OCI-LY7 (cell line): ENCODE measurements at regions not wholly inside any gene's neighbourhood (a gene's known extent, or its start where the extent isn't known, plus 50 kb on each side); places are given as distances from the start of the nearest gene placed in this dataset.

ENCODE experiments used
- BruUV-seq: library from RNA; stranded (reverse); fragments of 400-500 nt; replicated peaks from 2 replicates; lab custom pipeline; 2021; lab: Mats Ljungman, UMichigan
- CTCF ChIA-PET: fragments of 300-600 bp; sonication (Branson Sonifier 250); formaldehyde crosslinking; loops from one replicate; lab custom pipeline; 2022; ENCODE audit warnings: antibody characterized with exemption; ENCODE audit not compliant: unreplicated experiment; lab: Charles Lee
- POLR2A ChIA-PET: fragments of 300-600 bp; sonication (Branson Sonifier 250); formaldehyde crosslinking; loops from one replicate; lab custom pipeline; 2022; ENCODE audit warnings: antibody characterized with exemption; lab: Charles Lee
- DNase-seq: peaks from one replicate; pipeline ENCODE4 v3.0.0-alpha.2; 2015; ENCODE audit warnings: low spot score
- H2AFZ ChIP-seq: fragments of 200-600 bp; sonication (generic), shearing (Covaris generic); 2 replicates; pipeline ENCODE4 v1.6.1; 2014; ENCODE audit warnings: mild to moderate bottlenecking, antibody characterized with exemption, low read length, moderate library complexity
- H3K27ac ChIP-seq: fragments of 200-600 bp; sonication (generic); 2 replicates; pipeline ENCODE4 v1.5.1; 2014; ENCODE audit warnings: mixed run types, low read depth, mild to moderate bottlenecking, moderate library complexity, low read length, inconsistent platforms; ENCODE audit not compliant: poor library complexity, severe bottlenecking
- H3K36me3 ChIP-seq: fragments of 200-600 bp; sonication (generic); 2 replicates; pipeline ENCODE4 v1.6.1; 2014; ENCODE audit warnings: mild to moderate bottlenecking, antibody characterized with exemption, low read length, moderate library complexity, mixed read lengths; ENCODE audit not compliant: insufficient read depth
- H3K4me1 ChIP-seq: fragments of 200-600 bp; sonication (generic); 2 replicates; pipeline ENCODE4 v1.5.1; 2014; ENCODE audit warnings: mild to moderate bottlenecking, low read length; ENCODE audit not compliant: insufficient read depth, poor library complexity, severe bottlenecking
- H3K4me2 ChIP-seq: fragments of 200-600 bp; sonication (generic); 2 replicates; pipeline ENCODE4 v1.6.1; 2014; ENCODE audit warnings: mild to moderate bottlenecking, low read length
- H3K4me3 ChIP-seq: fragments of 200-600 bp; sonication (generic); 2 replicates; pipeline ENCODE4 v1.5.1; 2014; ENCODE audit warnings: mild to moderate bottlenecking, low read depth, low read length; ENCODE audit not compliant: poor library complexity, severe bottlenecking
- H3K79me2 ChIP-seq: fragments of 200-600 bp; sonication (generic); 2 replicates; pipeline ENCODE4 v1.6.1; 2016; ENCODE audit warnings: low read depth, mild to moderate bottlenecking, low read length, moderate library complexity, mixed read lengths; ENCODE audit not compliant: insufficient read depth
- H3K9me2 ChIP-seq: fragments of 200-600 bp; sonication (generic); 2 replicates; pipeline ENCODE4 v1.6.1; 2016; ENCODE audit warnings: mild to moderate bottlenecking, low read length, mixed read lengths; ENCODE audit not compliant: insufficient read depth
- H3K9me3 ChIP-seq: fragments of 200-600 bp; sonication (generic); 2 replicates; pipeline ENCODE4 v1.6.1; 2014; ENCODE audit warnings: mild to moderate bottlenecking, mixed run types, low read length, mixed read lengths
- H4K20me1 ChIP-seq: fragments of 200-600 bp; sonication (generic); 2 replicates; pipeline ENCODE4 v1.6.1; 2014; ENCODE audit warnings: mild to moderate bottlenecking, antibody characterized with exemption, low read length, moderate library complexity, mixed read lengths; ENCODE audit not compliant: insufficient read depth
- EZH2phosphoT487 ChIP-seq: fragments of 200-600 bp; sonication (generic); IDR thresholded peaks from 2 replicates; pipeline ENCODE4 v1.6.1; 2018; ENCODE audit warnings: low read depth, borderline replicate concordance, mild to moderate bottlenecking, mixed run types, antibody characterized with exemption, low read length, moderate library complexity, mixed read lengths
- intact Hi-C: fragments of 100-400 bp; cut with micrococcal nuclease; formaldehyde crosslinking; loops from one replicate; pipeline ENCODE4 v1.10.0; 2022; ENCODE audit not compliant: unreplicated experiment
- TF ChIP-seq, protein P1 (sequence below): fragments of 200-600 bp; sonication (generic); conservative IDR thresholded peaks from 2 replicates; pipeline ENCODE4 v1.5.1; 2014; ENCODE audit warnings: mild to moderate bottlenecking, antibody characterized with exemption, low read length, moderate library complexity, mixed read lengths

DNA sequence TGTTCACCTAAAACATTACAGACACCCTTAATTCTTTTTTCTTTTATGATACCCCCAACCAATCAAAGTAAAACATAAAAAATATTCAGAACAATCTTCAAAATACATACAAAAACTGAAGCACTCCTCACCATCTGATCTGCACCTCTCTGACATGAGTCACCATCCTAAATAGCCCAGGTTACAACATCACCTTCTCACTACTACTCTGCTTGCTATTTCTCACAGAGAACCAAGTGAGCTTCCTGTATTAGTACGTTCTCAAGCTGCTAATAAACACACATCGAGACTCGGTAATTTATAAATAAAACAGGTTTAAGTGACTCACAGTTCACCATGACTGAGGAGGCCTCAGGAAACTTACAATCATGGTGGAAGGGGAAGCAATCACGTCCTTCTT lies 183.5 kb downstream of the CBLN2 start:
- ChIA-PET CTCF (no interaction called here), POLR2A (no interaction called here)
- Histone ChIP-seq H3K4me3 (no peak overlapping the region), H2AFZ (no peak overlapping the region), H3K9me3 (no peaks in the 10 kb centered on the region), H4K20me1 (no peaks in the 10 kb centered on the region), H3K4me2 (no peak overlapping the region), H3K27ac (no peak overlapping the region), H3K9me2 (no peaks in the 10 kb centered on the region), H3K79me2 (no peaks in the 10 kb centered on the region), H3K4me1 (no peaks in the 10 kb centered on the region), H3K36me3 (no peaks in the 10 kb centered on the region)
- no peak for TF ChIP-seq EZH2phosphoT487
- intact Hi-C loops = no loop called here
- BruUV-seq = no TSS peak
- DNase-seq = no peak

DNA sequence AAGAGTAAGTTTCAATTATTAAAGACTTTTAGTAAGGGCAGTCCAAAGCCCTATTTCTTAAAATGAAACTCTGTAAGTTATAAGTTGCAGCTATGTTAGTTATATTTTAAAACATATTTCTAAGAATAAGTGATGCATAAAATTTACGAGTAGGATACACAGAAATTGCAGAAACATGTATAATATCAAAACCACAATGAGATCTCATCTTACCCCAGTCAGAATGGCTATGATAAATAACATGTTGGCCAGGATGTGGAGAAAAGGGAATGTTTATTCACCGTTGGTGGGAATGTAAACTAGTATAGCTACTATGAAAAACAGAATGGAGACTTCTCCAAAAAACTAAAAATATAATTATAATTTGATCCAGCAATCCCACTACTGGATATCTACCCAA lies 201.2 kb downstream of the CBLN2 start:
- H3K9me2 ChIP-seq = no peaks in the 10 kb centered on the region
- H3K9me3 ChIP-seq = no peaks in the 10 kb centered on the region
- intact Hi-C loops = no loop called here
- H3K4me1 ChIP-seq = no peaks in the 10 kb centered on the region
- H3K36me3 ChIP-seq = no peaks in the 10 kb centered on the region
- ChIA-PET CTCF (no interaction called here), POLR2A (no interaction called here)
- no peak overlapping the region for H3K4me3 ChIP-seq
- no peak overlapping the region for H3K4me2 ChIP-seq
- H4K20me1 ChIP-seq = no peaks in the 10 kb centered on the region
- no TSS peak for BruUV-seq
- no peaks in the 10 kb centered on the region for H3K79me2 ChIP-seq
- no peak for TF ChIP-seq EZH2phosphoT487
- TF ChIP-seq, protein P1, sequence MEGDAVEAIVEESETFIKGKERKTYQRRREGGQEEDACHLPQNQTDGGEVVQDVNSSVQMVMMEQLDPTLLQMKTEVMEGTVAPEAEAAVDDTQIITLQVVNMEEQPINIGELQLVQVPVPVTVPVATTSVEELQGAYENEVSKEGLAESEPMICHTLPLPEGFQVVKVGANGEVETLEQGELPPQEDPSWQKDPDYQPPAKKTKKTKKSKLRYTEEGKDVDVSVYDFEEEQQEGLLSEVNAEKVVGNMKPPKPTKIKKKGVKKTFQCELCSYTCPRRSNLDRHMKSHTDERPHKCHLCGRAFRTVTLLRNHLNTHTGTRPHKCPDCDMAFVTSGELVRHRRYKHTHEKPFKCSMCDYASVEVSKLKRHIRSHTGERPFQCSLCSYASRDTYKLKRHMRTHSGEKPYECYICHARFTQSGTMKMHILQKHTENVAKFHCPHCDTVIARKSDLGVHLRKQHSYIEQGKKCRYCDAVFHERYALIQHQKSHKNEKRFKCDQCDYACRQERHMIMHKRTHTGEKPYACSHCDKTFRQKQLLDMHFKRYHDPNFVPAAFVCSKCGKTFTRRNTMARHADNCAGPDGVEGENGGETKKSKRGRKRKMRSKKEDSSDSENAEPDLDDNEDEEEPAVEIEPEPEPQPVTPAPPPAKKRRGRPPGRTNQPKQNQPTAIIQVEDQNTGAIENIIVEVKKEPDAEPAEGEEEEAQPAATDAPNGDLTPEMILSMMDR = no peak
- no peak for DNase-seq
- H2AFZ ChIP-seq = no peak overlapping the region
- no peak overlapping the region for H3K27ac ChIP-seq

DNA sequence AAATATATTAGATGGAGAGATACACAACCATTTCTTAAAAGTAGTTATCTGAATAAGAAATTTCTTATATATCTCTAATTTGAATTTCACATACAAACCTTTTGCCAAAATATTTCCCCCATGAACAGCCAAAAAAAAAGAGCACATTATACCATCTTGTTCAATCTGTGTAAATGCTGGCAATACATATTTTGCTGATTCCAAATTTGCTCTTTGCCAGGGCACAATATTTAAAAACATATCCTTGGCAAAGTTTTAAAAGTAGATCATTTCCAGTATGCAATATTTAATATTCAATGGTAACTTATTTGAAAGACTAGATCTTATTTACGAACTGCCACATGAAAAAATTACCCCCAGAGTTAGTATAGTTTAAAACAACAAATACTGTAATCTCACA lies 204.2 kb downstream of the CBLN2 start:
- ChIA-PET POLR2A (no interaction called here), CTCF (no interaction called here)
- Histone ChIP-seq H3K4me2 (no peak overlapping the region), H3K79me2 (no peaks in the 10 kb centered on the region), H3K9me2 (no peaks in the 10 kb centered on the region), H4K20me1 (no peaks in the 10 kb centered on the region), H3K36me3 (no peaks in the 10 kb centered on the region), H3K9me3 (no peaks in the 10 kb centered on the region), H3K4me3 (no peak overlapping the region), H3K27ac (no peak overlapping the region), H2AFZ (no peak overlapping the region), H3K4me1 (no peaks in the 10 kb centered on the region)
- DNase-seq = no peak
- TF ChIP-seq, protein P1 = no peak
- BruUV-seq = no TSS peak
- intact Hi-C loops = no loop called here
